ENCODE measurements at regions not wholly inside any gene's neighbourhood (a gene's known extent, or its start where the extent isn't known, plus 50 kb on each side); places are given as distances from the start of the nearest gene placed in this dataset.

DNA sequence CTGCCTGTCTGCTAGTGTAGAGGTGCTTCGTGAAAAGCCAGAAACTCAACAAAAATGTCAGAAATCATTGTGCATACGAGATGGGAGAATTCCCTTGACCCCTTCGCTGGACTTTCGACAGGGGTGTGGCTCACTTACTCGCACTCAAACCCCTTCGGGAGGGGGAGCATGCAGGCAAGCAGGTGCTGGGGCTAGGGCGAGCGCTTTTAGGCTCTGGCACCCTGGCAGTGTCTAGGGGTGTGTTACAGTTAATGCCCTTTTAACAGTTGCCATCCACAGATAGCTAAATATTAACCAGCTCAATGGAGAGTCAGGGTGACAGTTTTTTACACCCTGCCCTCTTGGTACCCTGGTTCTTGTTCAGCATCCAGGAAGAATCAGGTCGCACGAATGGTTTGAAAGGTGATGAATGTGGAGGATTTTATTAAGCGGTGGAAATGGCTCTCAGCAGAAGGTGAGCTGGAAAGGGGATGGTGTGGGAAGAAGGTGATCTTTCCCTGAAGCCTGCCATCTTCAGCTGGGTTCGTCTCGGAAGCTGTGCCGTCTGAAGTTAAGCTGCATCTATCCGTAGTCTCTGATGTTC, 59.6 kb upstream of the SHANK2 start:
- intact Hi-C loops (cut with DNase I) = no loop called here
- H3K27me3 ChIP-seq = peaks cover 0 to 4% (median 0%) of the 10 kb centered on the region in 9 donors
- peaks cover 0 to 14% (median 6%) of the 10 kb centered on the region in 12 donors for H3K9me3 ChIP-seq
- ATAC-seq (no peak), DNase-seq (peak in 1 of 5 donors; percentile 8)
- TF ChIP-seq, protein P1, sequence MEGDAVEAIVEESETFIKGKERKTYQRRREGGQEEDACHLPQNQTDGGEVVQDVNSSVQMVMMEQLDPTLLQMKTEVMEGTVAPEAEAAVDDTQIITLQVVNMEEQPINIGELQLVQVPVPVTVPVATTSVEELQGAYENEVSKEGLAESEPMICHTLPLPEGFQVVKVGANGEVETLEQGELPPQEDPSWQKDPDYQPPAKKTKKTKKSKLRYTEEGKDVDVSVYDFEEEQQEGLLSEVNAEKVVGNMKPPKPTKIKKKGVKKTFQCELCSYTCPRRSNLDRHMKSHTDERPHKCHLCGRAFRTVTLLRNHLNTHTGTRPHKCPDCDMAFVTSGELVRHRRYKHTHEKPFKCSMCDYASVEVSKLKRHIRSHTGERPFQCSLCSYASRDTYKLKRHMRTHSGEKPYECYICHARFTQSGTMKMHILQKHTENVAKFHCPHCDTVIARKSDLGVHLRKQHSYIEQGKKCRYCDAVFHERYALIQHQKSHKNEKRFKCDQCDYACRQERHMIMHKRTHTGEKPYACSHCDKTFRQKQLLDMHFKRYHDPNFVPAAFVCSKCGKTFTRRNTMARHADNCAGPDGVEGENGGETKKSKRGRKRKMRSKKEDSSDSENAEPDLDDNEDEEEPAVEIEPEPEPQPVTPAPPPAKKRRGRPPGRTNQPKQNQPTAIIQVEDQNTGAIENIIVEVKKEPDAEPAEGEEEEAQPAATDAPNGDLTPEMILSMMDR (IDR thresholded peaks at IDR 0.05) = no peak
- no peak for TF ChIP-seq POLR2A (IDR thresholded peaks at IDR 0.05)
- H3K27ac ChIP-seq = no peak overlapping the region
- H3K36me3 ChIP-seq = no peaks in the 10 kb centered on the region
- 74 to 81% (median 77%) methylated on average over 15 of the region's 15 CpGs for WGBS, 4 donors
- no peaks in the 10 kb centered on the region for H3K4me1 ChIP-seq
- no peak overlapping the region for H3K4me3 ChIP-seq

DNA sequence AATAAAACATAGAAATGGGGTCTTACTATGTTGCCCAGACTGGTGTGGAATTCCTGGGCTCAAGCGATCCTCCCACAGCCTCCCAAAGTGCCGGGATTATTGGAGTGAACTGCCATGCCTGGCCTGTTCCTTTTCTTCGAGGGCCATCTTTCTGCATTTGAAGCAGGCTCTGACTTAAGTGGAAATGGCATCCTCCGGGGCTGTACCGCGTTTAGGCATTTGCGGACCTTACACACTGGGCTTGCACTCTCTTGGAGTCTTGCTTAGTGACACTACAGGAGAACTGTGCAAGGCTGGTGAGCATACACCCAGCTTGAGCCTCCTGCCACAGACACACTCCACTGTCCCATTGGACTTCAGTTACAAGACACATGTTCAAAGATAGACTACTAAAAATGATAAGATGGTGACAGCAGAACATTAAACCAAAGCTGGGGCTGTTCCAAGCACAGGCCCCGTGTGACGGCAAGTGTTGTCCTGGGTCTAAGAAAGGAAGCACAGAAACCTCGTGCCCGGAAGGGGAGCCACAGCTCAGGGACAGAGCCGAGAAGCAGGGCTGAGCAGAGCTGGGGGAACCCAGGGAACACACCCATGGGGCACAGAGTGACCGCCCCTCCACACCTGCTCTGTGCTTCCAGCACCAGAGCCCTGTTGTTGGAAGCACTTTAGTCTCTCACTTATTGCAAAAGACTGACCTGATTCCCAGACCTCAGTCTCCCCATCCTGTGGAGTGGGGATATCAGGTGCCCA, 59.0 kb upstream of the SHANK2 start:
- DNase-seq (peak in 1 of 5 donors; percentile 4), ATAC-seq (no peak)
- Histone ChIP-seq H3K27me3 (peaks cover 0 to 5% (median 0%) of the 10 kb centered on the region in 9 donors), H3K27ac (no peak overlapping the region), H3K4me3 (no peak overlapping the region), H3K36me3 (no peaks in the 10 kb centered on the region), H3K9me3 (peaks cover 0 to 7% (median 0%) of the 10 kb centered on the region in 12 donors), H3K4me1 (no peaks in the 10 kb centered on the region)
- 77 to 84% (median 82%) methylated on average over 13 of the region's 13 CpGs for WGBS, 4 donors
- intact Hi-C loops (cut with DNase I) = no loop called here
- no peak for TF ChIP-seq POLR2A (IDR thresholded peaks at IDR 0.05)
- TF ChIP-seq, protein P1 (IDR thresholded peaks at IDR 0.05) = no peak

DNA sequence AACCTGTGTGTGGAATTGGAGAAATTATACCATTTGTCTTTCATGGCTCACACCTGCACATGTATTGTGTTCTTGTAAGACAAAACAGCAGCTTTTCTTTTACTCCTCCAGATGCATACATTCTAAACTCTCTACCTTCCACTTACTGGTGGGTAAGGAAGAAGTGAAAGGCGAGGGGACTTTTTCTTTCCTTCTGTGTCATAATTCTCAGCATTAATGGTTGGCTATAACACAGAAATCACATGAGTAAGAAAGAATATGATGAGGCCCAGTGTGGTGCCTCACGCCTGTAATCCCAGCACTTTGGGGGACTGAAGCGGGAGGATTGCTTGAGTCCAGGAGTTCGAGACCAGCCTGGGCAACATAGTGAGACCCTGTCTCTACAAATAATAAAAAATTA, 57.8 kb upstream of the SHANK2 start:
- no peak for ATAC-seq
- H3K4me1 ChIP-seq = no peaks in the 10 kb centered on the region
- no peak overlapping the region for H3K27ac ChIP-seq
- intact Hi-C loops (cut with DNase I) = no loop called here
- H3K36me3 ChIP-seq = no peaks in the 10 kb centered on the region
- no peak for TF ChIP-seq POLR2A (IDR thresholded peaks at IDR 0.05)
- TF ChIP-seq, protein P1 (IDR thresholded peaks at IDR 0.05) = no peak
- no peak overlapping the region for H3K4me3 ChIP-seq
- peaks cover 0 to 5% (median 0%) of the 10 kb centered on the region in 12 donors for H3K9me3 ChIP-seq
- DNase-seq = no peak
- H3K27me3 ChIP-seq = peaks cover 0 to 6% (median 0%) of the 10 kb centered on the region in 9 donors
- 79 to 82% (median 81%) methylated on average over 4 of the region's 4 CpGs for WGBS, 4 donors

DNA sequence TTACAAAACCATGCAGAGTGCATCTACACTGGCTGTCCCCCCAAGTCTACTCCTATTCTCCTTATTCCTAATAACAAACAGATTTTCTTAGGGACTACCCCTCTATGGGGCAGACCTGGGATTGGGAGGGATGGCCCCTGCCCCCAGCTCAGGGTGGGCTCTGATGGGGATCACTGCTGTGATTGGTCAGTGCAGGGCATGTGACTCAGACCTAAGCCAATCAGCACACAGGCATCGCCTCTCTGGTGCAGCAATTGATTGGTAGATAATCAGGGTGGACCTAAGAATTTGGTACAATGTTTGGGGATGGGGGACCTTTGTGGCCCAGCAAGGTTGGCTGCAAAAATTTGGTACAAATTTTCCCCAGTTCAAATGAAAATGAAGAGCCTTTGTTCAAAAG, 57.2 kb upstream of the SHANK2 start:
- Histone ChIP-seq H3K36me3 (no peaks in the 10 kb centered on the region), H3K27ac (no peak overlapping the region), H3K4me3 (no peak overlapping the region), H3K27me3 (peaks cover 0 to 9% (median 0%) of the 10 kb centered on the region in 9 donors), H3K4me1 (no peaks in the 10 kb centered on the region), H3K9me3 (peaks cover 0 to 5% (median 0%) of the 10 kb centered on the region in 12 donors)
- ATAC-seq (no peak), DNase-seq (no peak)
- 89 to 100% (median 95%) methylated on average over 1 of the region's 1 CpG for WGBS, 4 donors
- intact Hi-C loops (cut with DNase I) = no loop called here
- TF ChIP-seq POLR2A (IDR thresholded peaks at IDR 0.05) = no peak
- TF ChIP-seq, protein P1 (IDR thresholded peaks at IDR 0.05) = no peak
